Skeletal muscle satellite cell (primary cell): ENCODE measurements at regions not wholly inside any gene's neighbourhood (a gene's known extent, or its start where the extent isn't known, plus 50 kb on each side); places are given as distances from the start of the nearest gene placed in this dataset.

Source experiments
- H3K27me3 ChIP-seq: 2 replicates; pipeline ENCODE4 v1.7.0; 2013; ENCODE audit warnings: low read length; ENCODE audit not compliant: control insufficient read depth, insufficient read depth
- H3K36me3 ChIP-seq: 2 replicates; pipeline ENCODE4 v1.7.0; 2013; ENCODE audit warnings: mild to moderate bottlenecking, control low read depth, low read length; ENCODE audit not compliant: insufficient read depth
- H3K4me1 ChIP-seq: 2 replicates; pipeline ENCODE4 v1.7.0; 2013; ENCODE audit warnings: low read length; ENCODE audit not compliant: control insufficient read depth, insufficient read depth
- H3K4me2 ChIP-seq: 2 replicates; pipeline ENCODE4 v1.7.0; 2013; ENCODE audit warnings: mild to moderate bottlenecking, low read length
- H3K4me3 ChIP-seq: 2 replicates; pipeline ENCODE4 v1.7.0; 2013; ENCODE audit warnings: low read length
- H3K9ac ChIP-seq: 2 replicates; pipeline ENCODE4 v1.7.0; 2013; ENCODE audit warnings: mild to moderate bottlenecking, low read depth, low read length, moderate library complexity
- H3K9me3 ChIP-seq: replicated peaks from 2 replicates; pipeline ENCODE4 v1.7.0; 2013; ENCODE audit warnings: mild to moderate bottlenecking, control low read depth, low read length

DNA sequence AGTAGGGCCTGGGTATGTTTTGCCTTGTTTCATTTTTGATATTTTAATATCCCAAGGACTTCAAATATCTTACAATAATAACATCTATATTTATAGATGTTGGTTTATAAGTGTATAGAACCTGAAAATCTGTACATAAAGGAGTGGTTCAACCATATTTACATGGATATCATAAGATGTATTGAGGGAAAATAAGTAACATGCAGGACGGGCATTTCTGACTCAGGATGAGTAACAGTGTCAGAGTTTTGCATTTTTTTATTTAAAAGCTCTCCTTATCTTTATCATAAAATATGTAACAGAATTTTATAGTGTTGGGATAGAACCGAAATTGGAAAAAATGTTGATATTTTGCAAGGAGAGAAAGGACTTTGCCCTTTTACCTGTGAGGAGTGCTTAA lies 1438.7 kb downstream of the REEP3 start:
- H3K9ac ChIP-seq: no peak overlapping the region
- H3K4me2 ChIP-seq: no peak overlapping the region
- no peaks in the 10 kb centered on the region for H3K36me3 ChIP-seq
- H3K4me1 ChIP-seq: no peaks in the 10 kb centered on the region
- no peaks in the 10 kb centered on the region for H3K27me3 ChIP-seq
- H3K4me3 ChIP-seq: no peak overlapping the region
- no peaks in the 10 kb centered on the region for H3K9me3 ChIP-seq

DNA sequence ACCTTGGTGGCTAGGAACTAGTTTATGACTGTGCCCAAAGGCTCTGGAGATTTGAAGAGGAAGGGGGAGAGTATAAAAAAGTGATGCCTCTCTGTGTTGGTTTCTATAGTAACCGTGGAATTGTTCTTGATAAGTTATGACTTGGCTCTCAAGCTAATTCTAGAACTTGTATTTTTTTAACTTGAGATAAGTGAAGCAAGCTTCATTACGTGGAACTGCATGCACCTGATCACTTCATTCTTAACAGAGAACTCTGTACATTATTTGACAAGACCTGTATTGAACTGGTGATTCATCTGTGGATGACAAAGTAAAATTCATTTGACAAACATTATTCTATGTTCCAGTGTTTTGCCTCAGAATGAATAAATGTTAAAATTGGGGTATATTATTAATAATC lies 1452.2 kb downstream of the REEP3 start:
- H3K27me3 ChIP-seq: no peaks in the 10 kb centered on the region
- no peaks in the 10 kb centered on the region for H3K4me1 ChIP-seq
- H3K9me3 ChIP-seq: no peaks in the 10 kb centered on the region
- H3K4me3 ChIP-seq: no peak overlapping the region
- H3K36me3 ChIP-seq: no peaks in the 10 kb centered on the region
- H3K4me2 ChIP-seq: no peak overlapping the region
- no peak overlapping the region for H3K9ac ChIP-seq

DNA sequence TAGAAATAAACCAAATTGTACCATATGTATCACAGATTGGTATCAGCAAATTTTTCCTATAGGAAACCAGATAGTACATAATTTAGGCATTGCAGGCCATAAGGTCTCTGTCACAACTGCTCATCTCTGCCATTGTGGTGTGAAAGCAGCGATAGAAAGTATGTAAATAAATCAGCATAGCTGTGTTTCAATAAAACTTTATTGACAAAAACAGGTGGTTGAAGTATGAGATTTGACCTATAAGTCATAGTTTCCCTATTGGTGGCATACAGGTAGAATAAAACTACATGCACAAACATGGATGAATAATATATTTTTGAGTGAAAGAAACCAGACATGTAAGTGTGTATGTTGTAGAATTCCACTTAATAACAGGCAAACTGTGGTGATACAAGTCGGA lies 1454.9 kb downstream of the REEP3 start:
- no peak overlapping the region for H3K9ac ChIP-seq
- H3K4me3 ChIP-seq: no peak overlapping the region
- H3K27me3 ChIP-seq: no peaks in the 10 kb centered on the region
- no peaks in the 10 kb centered on the region for H3K36me3 ChIP-seq
- no peaks in the 10 kb centered on the region for H3K4me1 ChIP-seq
- no peaks in the 10 kb centered on the region for H3K9me3 ChIP-seq
- H3K4me2 ChIP-seq: no peak overlapping the region

DNA sequence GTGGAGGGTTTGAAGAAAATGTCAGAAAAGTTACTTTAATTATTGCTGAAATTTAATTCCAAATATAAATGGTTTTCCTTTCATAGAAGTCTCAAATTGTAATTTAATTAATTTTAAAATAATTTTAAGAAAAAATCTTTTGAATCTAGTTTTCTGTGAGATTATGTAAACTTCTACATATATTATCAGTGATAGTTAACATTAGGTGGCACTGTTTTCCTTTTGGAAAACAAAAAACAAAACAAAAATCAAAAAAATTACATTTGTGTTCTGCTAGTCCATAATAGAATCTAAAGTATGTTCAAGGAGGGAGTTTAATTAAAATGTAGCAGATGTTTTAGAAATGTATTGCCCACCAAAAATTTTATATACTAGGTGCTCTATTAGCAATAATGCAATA lies 1456.7 kb downstream of the REEP3 start:
- H3K4me1 ChIP-seq: no peaks in the 10 kb centered on the region
- no peaks in the 10 kb centered on the region for H3K27me3 ChIP-seq
- H3K9me3 ChIP-seq: no peaks in the 10 kb centered on the region
- no peak overlapping the region for H3K4me2 ChIP-seq
- no peak overlapping the region for H3K9ac ChIP-seq
- no peak overlapping the region for H3K4me3 ChIP-seq
- no peaks in the 10 kb centered on the region for H3K36me3 ChIP-seq

DNA sequence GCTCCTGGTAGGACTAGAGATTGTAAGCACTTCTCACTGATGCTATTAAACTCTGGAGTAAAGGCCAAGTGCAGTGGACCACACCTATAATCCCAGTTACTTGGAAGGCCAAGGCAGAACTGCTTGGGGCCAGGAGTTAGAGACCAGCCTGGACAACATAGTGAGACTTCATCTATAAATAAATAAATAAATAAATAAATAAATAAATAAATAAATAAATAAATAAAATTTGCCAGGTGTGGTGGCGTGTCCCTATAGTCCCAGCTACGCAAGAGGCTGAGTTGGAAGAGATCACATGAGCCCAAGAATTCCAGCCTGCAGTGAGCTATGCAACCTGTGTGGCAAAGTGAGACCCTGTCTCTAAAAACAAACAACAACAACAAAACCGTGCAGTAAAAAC lies 1475.7 kb downstream of the REEP3 start:
- Histone ChIP-seq H3K4me3 (no peak overlapping the region), H3K9ac (no peak overlapping the region), H3K27me3 (no peaks in the 10 kb centered on the region), H3K36me3 (no peaks in the 10 kb centered on the region), H3K9me3 (no peaks in the 10 kb centered on the region), H3K4me2 (no peak overlapping the region), H3K4me1 (no peaks in the 10 kb centered on the region)

DNA sequence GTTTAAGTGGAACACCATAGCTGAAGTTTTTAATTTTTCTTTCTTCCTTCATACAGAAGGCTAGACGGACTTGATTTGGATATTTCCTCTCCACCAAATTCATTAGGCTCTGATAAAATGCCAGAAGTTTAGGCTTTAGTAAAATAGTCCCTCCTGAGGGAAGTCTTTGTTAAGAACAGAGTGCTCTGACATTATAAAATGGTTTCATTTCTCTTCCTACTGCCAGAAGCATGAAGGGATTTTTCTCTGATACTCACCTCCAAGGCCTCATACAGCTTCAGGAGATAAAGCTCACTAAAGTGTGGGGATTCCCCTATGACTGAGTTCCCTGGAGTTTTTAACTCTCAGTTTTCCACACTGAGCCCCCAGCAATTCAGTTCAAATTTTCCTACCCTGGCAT lies 1489.6 kb downstream of the REEP3 start:
- Histone ChIP-seq H3K9me3 (no peaks in the 10 kb centered on the region), H3K4me1 (no peaks in the 10 kb centered on the region), H3K4me3 (no peak overlapping the region), H3K4me2 (no peak overlapping the region), H3K27me3 (no peaks in the 10 kb centered on the region), H3K9ac (no peak overlapping the region), H3K36me3 (no peaks in the 10 kb centered on the region)

DNA sequence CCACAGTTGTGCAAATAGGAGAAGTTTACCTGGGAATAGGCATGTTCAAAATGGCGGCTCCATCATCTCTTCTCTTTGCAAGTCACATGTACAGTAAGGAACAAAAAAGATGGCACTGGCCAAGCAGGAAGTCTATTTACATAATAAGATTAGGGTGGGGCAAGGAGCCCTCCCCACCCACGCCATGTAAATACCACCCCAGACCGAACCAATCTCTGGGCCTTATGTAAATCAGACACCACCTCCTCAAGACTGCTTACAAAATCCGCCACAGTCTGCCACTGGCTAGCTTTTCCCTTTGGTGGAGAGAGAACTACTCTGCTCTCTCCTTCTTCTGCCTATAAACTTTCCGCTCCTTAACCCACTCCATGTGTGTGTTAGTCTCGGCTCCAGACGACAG lies 1496.3 kb downstream of the REEP3 start:
- Histone ChIP-seq H3K27me3 (no peaks in the 10 kb centered on the region), H3K9ac (no peak overlapping the region), H3K36me3 (no peaks in the 10 kb centered on the region), H3K4me3 (no peak overlapping the region), H3K4me2 (no peak overlapping the region), H3K9me3 (no peaks in the 10 kb centered on the region), H3K4me1 (no peaks in the 10 kb centered on the region)

DNA sequence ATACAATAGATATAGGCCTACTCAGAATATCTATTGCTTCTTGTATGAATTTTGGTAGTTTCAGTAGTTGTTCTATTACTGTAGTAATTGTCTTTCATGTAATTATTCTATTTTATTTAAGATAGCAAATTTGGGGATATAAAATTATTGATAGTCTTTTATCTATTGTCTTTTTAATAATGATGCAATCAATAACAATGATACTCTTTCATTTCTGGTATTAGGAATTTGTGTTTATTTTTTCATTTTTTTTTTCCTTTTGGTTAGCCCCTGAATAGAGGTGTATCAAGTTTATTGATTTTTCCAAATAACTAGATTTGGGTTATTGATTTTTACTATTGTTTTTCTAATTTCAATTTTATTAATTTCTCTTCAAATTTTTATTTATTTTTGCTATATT lies 1503.7 kb downstream of the REEP3 start:
- Histone ChIP-seq H3K4me3 (no peak overlapping the region), H3K27me3 (no peaks in the 10 kb centered on the region), H3K9me3 (no peaks in the 10 kb centered on the region), H3K4me2 (no peak overlapping the region), H3K9ac (no peak overlapping the region), H3K4me1 (no peaks in the 10 kb centered on the region), H3K36me3 (no peaks in the 10 kb centered on the region)

DNA sequence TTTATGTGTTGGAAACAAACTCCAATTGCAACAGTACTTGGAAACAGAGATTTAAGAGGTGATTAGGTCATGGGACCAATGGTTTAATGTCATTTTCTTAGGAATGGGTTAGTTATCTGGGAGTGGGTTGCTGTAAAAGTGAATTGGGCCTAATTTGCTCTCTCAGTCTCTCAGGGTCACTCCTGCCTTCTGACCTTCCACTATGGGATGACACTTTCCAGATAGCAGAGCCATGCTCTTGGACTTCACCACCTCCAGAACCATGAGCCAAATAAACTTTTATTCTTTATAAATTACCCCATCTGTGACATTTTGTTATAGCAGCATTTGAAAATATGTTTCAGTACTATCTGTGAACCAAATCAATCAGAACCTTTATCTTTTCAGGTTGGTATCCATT lies 1509.1 kb downstream of the REEP3 start:
- no peaks in the 10 kb centered on the region for H3K4me1 ChIP-seq
- no peak overlapping the region for H3K9ac ChIP-seq
- H3K4me3 ChIP-seq: no peak overlapping the region
- peaks cover 3% of the 10 kb centered on the region for H3K9me3 ChIP-seq
- H3K4me2 ChIP-seq: no peak overlapping the region
- no peaks in the 10 kb centered on the region for H3K27me3 ChIP-seq
- no peaks in the 10 kb centered on the region for H3K36me3 ChIP-seq

DNA sequence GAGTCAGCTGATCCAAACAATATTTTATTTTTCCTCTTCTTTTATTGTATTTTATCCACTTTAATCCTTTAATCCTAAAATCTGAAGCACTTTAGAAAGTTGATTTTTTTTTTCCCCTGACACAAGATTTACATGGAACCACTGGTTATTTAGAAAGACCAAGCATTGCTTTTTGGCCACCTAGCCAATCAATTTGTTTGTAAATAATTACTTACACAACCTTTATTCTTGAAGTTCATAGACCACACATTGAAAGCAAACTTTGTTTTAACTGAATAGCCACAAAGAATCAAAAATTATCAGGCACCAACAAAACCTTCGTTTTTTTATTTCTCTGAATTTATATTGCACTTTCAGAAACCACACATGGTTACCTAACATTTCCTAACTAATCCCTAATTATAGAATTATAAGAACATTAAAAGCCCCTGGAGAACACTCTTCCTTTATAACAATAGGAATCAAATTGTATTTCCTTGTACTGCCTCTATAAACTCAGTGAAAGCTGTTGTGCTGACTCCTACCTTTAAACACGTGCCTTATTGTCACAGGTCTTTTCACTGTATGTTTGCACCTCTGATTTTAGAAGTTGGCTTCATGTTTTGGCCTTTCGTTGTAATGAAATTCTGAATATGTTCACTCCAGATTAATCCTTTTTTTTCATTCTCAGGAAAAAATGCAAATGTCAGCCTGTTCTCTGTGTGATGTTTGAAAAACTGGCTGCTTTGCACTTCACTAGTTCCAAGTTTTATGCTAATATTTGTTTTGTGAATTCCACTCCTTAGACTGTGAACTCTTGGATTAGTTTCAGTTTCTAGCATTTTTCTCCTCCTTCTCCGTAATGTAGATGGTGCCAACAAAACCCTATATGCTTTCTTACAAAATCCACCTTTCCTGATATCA lies 1511.9 kb downstream of the REEP3 start:
- H3K4me3 ChIP-seq: no peak overlapping the region
- H3K4me1 ChIP-seq: no peaks in the 10 kb centered on the region
- H3K36me3 ChIP-seq: no peaks in the 10 kb centered on the region
- H3K27me3 ChIP-seq: no peaks in the 10 kb centered on the region
- H3K4me2 ChIP-seq: no peak overlapping the region
- no peak overlapping the region for H3K9ac ChIP-seq
- H3K9me3 ChIP-seq: peaks cover 3% of the 10 kb centered on the region

DNA sequence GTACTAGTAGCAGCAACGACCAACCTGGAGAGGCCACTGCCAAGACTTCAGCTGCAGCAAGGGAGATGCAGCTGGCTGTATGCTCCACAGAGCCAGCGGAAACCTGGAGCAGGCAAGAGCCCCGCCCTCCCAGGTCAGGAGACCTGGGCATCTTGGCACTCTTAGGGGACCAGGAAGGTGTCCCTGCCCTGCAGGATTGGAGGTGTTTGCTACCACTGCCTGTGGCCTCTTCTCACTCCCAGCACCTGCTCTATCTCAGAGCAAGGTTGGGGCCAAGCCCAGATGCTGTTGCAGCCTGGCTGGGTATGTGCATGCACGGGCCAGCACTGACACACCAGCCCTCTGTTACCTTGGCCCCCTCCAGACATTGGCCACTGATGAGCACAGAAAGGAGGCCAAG lies 1512.8 kb downstream of the REEP3 start:
- H3K36me3 ChIP-seq: no peaks in the 10 kb centered on the region
- no peaks in the 10 kb centered on the region for H3K27me3 ChIP-seq
- no peak overlapping the region for H3K9ac ChIP-seq
- H3K4me2 ChIP-seq: no peak overlapping the region
- H3K4me1 ChIP-seq: no peaks in the 10 kb centered on the region
- H3K9me3 ChIP-seq: peaks cover 3% of the 10 kb centered on the region
- H3K4me3 ChIP-seq: no peak overlapping the region

DNA sequence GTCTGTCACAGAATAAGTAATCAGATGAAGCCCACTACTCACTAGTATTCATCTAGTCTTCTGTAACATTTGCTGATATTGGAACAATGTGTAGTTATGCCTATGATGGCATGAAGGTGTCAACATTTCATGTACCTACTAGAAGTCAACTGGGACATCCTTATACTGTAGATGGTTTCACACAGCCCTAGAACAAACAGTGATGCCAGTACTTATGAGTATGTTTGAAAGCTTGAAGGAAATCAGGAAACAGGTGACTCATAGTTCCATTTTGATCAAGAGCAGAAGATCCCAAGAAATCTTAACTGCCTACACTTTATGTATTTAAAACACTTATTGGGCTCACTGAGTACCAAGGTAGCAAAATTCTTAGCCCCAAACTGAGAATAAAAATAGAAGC lies 1519.6 kb downstream of the REEP3 start:
- Histone ChIP-seq H3K27me3 (no peaks in the 10 kb centered on the region), H3K4me2 (no peak overlapping the region), H3K36me3 (no peaks in the 10 kb centered on the region), H3K4me3 (no peak overlapping the region), H3K9ac (no peak overlapping the region), H3K4me1 (no peaks in the 10 kb centered on the region), H3K9me3 (no peaks in the 10 kb centered on the region)
